ENCODE measurements at regions not wholly inside any gene's neighbourhood (a gene's known extent, or its start where the extent isn't known, plus 50 kb on each side); places are given as distances from the start of the nearest gene placed in this dataset.

DNA sequence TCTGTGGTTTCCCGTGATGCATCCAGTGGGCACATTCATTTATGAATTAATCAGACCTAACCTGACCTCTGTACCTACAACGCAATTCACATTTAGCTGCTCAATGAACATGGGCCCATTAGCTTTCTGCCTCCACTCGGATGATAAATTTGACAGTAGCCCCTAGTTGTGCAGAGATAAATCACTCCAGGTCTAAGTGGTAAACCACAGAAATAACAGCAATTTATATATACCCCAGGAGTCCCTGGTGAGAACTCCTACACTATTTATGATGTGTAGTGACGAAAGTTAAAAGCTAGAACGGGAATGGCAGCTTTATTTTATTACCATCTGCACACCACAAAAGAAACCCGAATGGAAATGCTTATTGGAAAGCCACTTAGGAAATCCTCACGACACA is 371.5 kb downstream of the HAPSTR1 start:
- no peak for DNase-seq (ENCODE audit: low read depth in 2 of 2)

DNA sequence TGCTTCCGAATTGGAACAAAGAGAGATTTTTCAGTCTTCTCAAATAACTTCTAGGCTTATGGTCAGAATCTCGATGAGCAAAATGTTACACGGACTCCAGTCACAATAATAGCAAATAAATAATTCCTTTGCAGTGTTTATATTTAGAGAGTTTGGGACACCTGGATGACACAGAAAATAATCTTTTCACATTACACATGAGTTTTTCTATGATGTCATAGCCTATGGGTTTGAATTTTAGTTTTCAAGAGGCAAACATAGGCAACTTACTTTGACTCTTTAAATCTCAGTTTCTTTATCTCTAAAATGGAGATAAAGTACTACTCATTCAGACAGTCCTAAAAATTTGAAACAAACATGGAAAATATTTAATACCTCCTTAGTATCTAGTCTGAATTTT is 372.0 kb downstream of the HAPSTR1 start:
- no peak for DNase-seq (ENCODE audit: low read depth in 2 of 2)

DNA sequence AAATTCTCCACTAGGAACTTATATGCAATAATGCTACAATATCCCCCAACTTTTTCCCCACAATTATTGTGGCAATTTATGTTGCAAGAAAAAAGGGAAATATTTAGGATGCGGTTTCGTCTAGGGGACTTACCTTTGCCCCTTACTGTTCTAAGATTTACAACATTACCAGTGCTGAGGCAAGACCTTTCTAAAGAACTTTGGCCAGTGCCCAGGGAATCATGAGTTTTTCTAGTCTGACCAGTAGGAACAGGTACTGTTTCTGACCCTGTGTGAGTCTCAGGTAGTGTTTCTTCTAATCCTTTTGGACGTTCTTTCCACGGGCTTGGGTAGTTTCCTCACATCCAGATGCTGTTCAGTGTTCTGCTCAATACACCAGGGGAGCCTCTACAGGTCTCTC is 373.7 kb downstream of the HAPSTR1 start:
- DNase-seq (ENCODE audit: low read depth in 2 of 2), result no peak

DNA sequence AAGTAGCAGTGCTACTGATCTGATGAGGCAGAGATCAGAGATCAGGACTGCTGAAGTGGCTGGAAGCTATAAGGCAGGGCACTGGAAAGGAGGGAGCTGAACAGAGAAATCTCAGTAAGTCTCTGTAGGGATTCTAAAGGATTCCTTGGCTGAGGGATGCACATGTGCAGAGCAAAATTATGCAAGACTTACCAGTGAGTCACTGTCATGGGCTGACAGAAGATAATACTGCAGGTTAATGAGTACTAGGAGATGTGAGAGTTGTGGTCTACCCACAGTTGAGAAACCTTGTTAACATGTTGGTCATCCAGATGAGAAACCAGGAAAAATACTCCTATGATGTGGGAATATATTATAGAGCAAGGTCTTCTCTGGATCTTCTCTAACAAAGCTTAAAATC is 378.1 kb downstream of the HAPSTR1 start:
- DNase-seq (ENCODE audit: low read depth in 2 of 2), result no peak

DNA sequence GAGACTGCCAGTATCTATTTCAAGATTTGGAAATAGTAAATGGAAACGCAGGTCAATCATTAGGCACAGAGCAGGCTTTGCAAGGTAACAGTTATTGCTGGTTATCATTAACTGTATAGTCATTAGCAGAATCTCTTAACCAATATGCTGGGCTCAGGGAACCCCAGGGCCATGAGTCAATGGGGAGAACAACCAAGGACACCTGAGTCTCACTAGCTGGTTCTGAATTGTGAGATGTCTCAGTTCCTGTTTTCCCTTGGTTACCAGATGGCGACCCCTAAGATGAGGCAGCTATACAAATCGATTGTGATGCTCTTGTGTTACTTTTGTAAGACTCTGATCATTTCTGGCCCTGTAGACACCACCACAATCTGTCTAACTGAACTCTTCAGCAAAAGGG is 385.3 kb downstream of the HAPSTR1 start:
- no peak for DNase-seq (ENCODE audit: low read depth in 2 of 2)

DNA sequence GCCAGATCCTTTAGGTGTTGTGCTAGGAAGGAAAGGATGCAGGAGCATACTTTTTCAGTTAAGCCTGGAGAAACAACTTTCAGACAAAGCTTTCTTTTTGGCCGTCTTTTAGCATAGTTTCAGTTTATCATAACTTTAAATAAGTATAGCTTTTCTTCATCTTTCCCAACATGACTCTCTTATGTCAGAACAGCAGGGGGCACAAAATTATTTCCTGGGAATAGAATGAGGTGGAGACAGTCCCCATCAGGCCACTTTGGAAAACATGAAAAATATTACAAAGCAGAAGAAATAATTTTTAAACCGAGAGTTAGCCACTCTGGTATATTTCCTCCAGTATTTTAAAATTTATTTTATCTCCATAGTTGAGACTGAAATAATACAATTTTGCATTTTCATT is 387.6 kb downstream of the HAPSTR1 start:
- no peak for DNase-seq (ENCODE audit: low read depth in 2 of 2)

DNA sequence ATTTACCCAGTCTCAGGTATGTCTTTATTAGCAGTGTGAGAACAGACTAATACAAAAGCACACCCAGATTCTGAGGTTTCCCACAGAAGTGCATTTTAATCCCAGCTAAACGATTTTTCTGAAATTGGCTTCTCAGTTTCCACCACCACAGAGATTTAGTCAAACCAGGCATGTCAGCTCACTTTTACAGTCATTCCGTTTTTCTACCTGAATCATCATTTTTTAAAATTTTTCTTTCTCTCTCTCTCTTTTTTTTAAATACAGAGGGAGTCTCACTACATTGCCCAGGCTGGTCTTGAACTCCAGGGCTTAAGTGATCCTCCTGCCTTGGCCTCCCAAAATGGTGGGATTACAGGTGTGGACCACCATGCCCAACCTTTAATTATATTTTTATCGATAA is 389.1 kb downstream of the HAPSTR1 start:
- no peak for DNase-seq (ENCODE audit: low read depth in 2 of 2)

DNA sequence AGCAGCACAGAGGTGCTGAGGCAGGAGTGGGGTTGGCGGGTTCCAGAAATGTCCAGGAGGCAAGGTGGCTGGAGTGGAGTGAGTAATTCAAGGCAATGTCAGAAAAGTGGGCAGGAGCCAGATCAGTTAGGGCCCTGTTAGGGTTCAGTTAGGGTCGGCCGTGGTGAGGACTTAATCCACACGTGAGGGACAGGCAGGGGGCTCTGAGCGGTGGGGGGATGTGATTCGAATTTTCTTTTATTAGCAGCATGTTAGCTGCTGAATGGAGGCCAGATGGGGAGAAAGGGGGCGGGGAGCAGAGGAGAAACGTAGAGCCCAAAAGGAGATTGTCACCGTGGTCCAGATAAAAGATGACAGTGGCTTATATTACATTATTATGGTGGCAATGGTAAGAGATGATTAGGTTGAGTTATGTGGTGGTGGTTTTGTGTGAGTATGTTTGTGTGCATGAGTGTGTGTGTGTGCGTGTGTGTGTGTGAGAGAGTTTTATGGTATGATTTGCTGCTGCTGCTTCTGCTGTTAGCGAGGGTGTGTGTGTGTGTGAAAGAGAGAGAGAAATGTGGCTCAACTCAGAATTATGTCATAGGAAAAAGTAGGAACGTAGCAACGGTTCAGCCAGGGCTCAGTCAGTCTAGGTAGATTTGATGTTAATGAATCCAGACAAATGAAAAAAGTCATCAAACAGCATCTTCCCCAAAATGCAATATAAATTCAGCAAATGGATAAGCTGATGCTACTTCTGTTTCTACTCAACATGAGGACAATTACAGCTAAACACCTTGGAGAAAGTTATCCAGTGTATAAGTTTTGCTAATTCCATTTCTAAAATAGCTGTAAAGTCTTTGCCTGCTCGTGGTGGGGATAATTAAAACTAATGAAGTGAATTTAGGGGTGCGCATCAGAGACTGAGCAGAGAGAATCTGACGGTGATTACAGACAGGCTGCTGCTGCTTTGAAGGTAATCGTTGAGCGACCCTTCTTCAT is 390.6 kb downstream of the HAPSTR1 start:
- DNase-seq (ENCODE audit: low read depth in 2 of 2), result no peak

DNA sequence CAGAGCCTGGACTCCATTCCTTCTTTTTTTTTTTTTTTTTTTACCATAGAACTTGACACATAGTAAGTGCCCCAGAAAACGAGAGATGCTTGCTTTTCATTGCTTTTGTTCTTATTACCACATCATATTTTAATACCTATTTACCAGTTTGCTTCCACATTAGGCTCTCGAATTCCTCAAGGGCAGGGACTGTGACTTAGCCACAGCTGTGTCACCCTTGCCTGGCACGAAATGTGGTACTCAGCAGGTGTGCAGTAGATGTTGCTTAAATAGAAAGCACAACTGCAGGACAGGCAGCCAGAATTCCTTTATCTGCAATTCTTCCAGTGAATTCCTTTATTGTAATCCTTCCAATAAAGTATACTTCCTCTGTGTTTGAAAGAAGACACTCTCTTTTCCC is 393.0 kb downstream of the HAPSTR1 start:
- DNase-seq (ENCODE audit: low read depth in 2 of 2), result no peak

DNA sequence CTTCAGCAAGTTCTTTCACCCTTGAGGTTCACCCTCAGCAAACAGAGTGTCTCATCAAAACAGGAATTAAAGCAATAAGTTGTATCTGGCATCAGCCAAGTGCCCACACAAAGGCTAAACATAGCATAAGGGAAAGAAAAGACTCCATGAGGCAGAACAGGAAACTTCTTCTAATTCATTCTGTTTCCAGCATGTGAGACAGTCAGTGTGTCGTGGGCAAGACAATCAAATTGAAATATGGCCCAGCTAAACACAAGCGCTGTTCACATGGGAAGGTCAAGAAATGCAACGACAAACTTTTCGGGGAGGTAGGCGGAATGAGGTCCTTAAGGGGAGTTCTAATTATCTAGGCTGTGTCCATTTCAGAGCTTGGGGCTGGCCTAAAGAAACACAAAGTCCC is 393.4 kb downstream of the HAPSTR1 start:
- DNase-seq (ENCODE audit: low read depth in 2 of 2), result no peak

DNA sequence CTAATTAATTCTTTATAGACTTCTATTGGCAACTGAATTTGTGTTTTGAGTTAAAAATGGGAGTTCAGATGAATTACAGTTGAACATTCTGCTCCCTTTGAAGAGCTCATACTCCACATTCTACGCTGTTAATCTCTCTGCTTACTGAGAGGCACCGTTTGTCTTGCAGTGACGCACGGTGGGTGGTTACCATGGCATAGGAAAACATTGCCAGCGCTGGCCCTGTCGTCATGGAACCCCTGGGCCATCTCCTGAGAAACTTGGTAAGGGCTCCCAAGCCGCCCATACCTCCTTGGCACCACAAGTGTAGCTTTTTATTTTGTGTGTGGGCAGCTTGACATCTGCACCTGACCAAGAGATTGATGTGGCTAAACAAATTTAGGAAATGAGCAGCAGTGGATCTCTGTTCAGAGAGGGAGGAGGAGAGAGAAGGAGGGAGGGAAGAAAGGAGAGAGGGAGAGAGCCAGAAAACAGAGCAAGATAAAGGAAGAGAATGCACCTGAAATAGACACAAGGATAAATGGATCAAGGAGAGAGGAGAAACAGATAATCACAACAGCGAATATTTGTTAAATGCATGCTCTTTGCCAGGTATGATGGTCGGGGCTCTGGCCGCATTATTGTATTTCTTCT is 398.5 kb downstream of the HAPSTR1 start:
- no peak for DNase-seq (ENCODE audit: low read depth in 2 of 2)

DNA sequence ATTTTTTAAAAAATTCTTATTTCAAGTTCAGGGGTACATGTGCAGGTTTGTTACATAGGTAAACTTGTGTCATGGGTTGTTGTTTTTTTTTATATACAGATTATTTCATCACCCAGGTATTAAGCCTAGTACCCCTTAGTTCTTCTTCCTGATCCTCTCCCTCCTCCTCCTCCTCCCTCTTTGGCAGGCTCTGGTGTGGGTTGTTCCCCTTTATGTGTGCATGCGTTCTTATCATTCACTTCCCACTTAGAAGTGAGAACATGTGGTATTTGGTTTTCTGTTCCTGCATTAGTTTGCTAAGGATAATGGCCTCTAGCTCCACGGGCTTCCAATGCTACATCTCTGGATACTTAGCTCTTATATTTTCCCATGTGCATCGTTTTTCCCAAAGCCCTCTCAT is 404.4 kb downstream of the HAPSTR1 start:
- no peak for DNase-seq (ENCODE audit: low read depth in 2 of 2)

DNA sequence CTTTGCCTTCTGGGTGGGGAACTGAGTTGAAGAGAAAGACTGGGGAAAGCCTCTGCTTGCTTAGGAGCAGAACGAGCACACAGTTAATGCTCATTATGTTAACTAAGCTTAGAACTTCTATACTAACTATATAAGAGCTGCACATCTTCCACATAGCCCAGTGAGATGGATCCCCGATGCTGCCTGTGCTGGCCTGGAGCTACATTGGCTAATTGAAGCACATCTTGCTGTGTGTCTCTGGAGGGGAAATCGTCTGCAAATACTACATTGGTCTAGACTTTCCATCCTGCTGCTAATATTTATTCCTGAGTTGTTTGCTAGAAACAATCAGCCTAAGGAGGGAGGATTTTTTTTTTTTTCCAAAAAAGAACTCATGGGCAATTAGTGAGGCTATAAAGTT is 406.3 kb downstream of the HAPSTR1 start:
- no peak for DNase-seq (ENCODE audit: low read depth in 2 of 2)

DNA sequence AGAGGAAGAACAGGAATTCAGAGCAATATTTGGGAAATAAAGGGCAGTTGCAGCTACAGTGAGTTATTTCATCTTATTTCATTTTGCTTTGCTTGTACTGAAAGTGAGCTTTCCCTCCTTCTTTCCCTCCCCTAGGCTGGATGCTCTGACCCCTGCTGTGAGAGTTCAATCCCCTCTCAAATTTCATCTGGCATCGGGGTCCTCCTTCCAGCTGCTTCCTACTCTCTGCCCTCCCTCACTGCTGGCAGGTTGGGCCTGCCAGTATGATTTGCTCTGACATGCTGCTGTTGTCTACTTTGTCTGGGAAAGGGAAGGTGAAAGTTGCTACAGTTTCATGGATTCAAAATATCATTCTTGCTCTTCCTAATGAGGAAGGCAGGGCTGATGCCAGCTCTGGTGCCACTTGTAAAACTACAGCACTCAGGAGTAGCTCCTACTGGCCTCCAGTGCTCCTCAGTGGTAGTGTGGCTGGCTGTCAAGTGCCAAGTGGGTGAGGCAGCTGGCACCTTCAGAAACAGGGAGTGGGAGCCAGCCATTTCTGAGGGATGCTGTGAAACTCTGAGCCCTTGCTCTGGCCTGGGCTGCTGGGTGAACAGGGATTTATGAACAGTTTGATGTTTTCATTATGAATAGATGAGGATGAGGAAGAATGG is 408.6 kb downstream of the HAPSTR1 start:
- no peak for DNase-seq (ENCODE audit: low read depth in 2 of 2)

DNA sequence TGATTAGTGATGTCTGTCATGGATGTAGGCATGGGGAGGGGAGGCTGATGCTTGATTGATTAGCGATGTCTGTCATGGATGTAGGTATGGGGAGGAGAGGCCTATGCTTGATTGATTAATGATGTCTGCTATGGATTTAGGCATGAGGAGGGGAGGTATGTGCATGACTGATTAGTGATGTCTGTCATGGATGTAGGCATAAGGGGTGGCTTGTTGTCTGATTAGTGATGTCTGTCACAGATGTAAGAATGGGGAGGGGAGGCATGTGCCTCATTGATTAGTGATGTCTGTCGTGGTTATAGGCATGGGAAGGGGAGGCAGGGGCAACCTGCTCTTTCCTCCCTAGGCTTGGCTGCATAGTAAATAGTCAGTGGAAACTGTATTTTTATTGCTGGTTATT is 409.4 kb downstream of the HAPSTR1 start:
- DNase-seq (ENCODE audit: low read depth in 2 of 2), result no peak

DNA sequence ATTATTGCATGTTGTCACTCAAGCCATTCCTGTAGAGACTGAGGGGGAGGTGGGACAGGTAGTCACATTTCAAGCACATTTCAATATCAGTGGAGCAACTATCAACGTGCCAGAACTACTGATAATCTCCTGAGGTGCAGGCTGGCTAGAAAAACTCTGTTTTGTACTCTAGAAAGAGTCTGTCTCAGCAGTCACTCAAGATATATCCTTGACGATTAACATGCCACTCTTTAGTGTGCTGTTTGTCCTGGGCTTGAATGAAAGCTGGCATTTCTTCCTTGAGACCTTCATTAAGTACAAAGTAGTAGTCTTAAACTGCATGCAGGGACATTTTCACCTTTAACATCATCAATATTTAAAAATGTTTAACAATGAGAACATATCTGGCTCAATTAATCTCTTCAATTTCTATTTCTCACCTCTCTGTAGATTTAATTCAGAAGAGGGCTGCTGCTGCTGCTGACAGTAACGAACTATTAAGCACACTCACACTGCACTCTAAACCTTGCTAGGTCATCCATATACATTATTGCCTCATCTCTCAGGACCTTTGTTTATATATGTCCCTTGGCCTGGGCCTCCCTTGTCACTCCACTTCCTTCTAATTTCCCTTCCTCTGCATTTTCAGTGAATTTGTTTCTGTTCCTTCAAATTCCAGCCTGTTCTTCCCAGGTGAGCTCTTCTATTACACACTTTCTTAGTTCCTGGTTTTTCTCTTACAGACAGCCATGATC is 412.0 kb downstream of the HAPSTR1 start:
- no peak for DNase-seq (ENCODE audit: low read depth in 2 of 2)

DNA sequence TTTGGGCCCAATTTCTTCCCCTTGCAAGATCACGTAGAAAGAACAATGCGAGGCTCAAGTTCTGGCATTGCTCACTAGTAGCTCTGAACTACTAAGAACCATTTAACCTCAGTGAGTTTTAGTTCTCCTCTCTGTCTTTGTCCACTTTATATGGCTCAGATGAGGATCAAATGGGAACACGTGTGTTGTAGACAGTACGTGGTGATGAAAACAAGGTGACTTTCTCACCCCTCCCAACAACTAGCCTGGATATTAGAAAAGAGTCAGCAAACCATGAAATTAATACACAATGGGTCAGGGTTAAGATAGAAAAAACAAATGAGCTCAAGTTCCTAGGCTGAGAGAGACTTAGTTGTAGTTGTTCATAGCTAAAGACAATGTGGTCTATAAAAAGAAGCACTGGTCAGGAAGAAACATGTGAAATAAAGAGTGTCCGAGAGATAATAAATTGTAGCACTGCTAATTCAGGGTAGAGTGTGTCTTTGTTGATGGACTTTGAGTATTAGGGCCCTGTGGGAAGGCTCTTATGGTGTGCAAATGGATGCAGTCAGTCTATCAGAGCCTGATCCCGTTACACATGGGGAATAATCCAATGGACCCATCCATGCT is 417.0 kb downstream of the HAPSTR1 start:
- DNase-seq (ENCODE audit: low read depth in 2 of 2), result no peak

DNA sequence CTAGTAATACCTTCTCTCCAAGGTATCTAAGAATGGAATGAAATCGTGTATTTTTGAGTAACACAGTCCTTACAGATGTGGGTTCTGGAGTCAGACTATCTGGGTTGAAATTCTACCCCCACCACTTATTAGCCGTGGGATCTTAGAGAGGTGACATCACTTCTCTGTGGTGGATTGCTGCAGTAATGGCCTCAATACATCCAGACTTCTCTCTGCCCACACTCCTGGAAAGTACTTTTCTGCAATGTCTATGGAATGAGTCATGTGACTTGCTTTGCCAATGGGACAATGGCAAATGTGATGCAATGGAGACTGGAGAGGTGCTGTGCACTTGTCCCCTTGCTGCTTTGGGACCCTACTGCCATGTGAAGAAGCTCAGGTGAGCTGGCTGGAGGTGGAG is 418.2 kb downstream of the HAPSTR1 start:
- DNase-seq (ENCODE audit: low read depth in 2 of 2), result no peak

DNA sequence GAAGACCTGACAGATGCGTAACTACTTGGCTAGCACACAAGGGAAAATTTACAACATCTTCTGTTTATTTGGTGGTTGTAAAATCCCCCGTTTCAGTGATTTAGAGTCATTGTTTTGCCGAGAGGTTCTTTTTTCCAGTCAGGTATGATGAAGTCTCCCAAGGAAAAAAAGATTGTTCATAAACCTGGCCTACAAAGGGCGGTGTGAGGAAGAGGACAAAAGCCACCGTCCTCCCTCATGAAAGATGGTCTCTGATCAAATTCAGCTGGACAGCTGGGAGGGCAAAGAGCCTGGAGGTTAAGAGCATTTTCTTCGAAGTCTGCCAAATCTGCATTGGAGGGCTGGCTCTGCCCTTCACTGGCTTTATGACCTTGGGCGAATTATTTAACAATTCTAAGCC is 419.9 kb downstream of the HAPSTR1 start:
- DNase-seq (ENCODE audit: low read depth in 2 of 2), result no peak

DNA sequence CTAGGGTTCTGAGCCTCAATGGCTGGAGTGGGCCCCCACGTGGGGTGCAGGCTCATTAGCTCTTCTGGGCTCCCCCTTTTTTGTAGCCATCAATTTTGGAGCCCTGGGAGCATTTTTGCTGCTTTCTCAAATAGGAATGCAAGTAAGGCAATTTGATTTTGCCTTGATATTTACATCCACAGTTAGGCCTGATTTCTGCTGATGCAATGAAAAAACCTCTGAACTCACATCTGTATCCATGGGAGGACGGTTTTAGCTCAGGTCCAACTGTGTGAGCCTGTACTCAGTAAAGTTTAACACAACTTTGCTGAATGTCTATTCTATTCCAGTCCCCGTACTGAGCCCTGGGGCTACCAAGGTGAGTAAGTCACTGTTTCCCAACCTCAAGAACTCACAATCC is 425.0 kb downstream of the HAPSTR1 start:
- no peak for DNase-seq (ENCODE audit: low read depth in 2 of 2)

DNA sequence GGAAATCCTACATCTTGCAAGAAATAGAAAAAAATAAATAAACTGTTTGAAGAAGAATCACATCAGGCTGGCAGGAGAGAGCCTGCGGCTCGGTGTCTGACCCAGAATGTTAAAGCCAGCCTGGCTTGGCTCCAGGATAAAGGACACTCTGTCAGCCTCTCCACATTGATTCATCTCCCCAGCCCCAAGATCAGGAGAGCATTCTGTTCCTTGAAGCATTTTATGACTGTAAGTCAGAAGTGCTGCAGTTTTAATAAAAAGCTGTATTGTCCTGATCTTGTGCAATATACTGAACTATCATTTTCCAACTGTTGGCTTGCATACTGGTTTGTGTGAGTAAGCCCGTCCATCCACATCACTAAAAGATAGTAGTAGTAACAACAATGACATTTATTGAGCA is 426.6 kb downstream of the HAPSTR1 start:
- no peak for DNase-seq (ENCODE audit: low read depth in 2 of 2)

DNA sequence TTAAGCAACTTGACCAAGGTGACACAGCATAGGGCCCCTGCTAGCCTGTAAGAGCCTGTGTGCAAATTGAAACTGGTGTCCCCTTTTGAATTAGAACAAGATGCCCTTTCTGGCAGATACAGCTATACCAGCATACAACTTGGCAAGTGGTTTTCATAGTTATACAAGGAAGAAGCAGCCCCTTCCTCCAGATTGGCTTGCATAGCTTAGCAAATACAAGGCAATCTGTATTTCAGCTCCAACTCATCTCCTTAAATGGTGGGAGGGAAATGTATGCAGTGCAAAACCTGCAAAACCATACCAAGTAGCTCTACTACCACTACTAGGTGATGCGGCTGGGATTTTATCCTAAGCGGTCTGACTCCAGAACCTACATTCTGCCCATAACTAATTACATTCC is 427.1 kb downstream of the HAPSTR1 start:
- DNase-seq (ENCODE audit: low read depth in 2 of 2), result no peak

All from stimulated activated CD4-positive, alpha-beta T cell treated with anti-CD3 and anti-CD28 coated beads, Interleukin-15, amount 100 ng/mL, for 48 hours (primary cell).